Stimulated activated CD4-positive, alpha-beta T cell treated with anti-CD3 and anti-CD28 coated beads, Interleukin-2, amount 100 ng/mL, for 4 hours (primary cell): ENCODE measurements at regions not wholly inside any gene's neighbourhood (a gene's known extent, or its start where the extent isn't known, plus 50 kb on each side); places are given as distances from the start of the nearest gene placed in this dataset.
"Not testable (repeated sequence)": the region's sequence is repeated elsewhere in the genome, so short reads cannot be mapped to it uniquely, and the experiment has no call there.

Experiments used
- DNase-seq: peaks from one replicate; pipeline ENCODE4 v3.0.0-alpha.2; 2020; ENCODE audit warnings: low read depth

GRCh38 chr13:24931450-24932251 lies 164.3 kb upstream of the PABPC3 start:
- DNase-seq, result no peak

- not testable (repeated sequence) for DNase-seq
Measured at GRCh38 chr13:24933106-24934023, 162.6 kb upstream of the PABPC3 start.

DNA sequence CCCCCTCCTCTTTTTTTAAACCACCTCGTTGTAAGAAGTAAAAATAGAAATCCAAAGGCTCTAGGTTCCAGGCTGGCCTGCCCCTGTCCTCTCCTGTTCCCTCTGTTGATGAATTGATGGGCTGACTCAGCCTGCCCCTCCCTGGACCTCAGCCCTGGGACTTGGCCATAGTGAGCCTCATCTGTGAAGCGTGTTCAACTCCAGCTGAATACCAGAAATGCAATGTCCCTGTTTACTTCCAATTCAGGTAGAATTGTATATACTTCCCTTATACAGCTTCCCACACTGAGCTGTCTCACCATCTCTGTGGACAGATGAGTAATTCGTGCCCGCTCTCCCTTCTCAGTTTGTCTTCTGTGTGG lies 161.9 kb upstream of the PABPC3 start:
- DNase-seq, result not testable (repeated sequence)

- DNase-seq, result no peak
Measured at GRCh38 chr13:24938966-24939365, 157.0 kb upstream of the PABPC3 start.

DNA sequence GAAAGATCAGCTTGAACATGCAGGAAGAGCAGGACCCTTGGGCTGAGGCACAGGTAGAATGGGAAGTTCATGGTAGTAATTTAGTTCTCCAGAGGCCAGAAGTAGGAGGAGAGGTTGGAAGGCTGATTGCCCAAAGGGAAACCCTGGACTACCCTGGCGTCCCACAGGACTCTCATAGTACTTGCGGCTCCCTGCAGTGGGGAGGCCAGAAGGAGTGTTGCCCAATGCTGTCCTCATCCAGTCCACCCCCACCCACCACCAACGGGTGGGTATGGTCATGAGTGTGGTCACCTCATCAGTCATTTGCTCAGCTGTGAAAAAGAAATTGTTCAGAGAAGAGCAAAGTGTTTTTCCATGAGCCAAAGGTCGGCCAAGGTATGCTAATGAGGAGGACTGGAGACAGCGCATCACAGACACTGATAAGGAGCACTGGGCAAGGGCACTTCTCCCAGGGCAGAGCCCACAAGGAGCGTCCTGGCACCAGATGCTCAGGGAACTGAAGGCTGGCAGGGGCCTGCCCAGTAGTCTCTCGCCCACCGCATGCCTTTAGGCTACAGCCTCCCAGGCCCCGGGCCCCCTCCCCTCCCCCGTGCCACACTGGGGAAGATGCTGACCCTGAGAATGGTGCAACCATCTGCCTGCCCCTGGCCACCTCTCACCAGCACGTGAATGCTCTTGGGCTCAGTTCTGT lies 154.8 kb upstream of the PABPC3 start:
- not testable (repeated sequence) for DNase-seq

DNA sequence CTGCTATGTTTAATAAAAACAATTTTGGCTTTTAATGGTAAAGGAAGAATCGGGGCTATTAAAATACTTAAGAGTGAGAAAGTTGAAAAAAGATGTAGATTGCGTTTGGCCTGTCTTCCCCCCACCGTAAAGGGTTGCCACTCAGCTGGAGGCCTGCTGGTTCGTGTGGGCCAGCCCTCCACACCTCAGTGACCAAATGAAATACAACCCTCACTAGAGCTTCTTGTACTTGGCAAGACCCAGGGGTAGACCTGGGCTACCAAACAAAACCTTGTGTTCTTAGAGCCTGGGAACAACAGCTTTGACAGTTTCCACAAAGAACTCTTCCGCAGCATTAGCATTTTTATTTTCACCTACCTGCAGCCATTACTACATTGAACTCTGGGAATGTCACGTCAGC lies 152.8 kb upstream of the PABPC3 start:
- no peak for DNase-seq

- not testable (repeated sequence) for DNase-seq
Measured at GRCh38 chr13:24944073-24944472, 151.9 kb upstream of the PABPC3 start.

GRCh38 chr13:24948977-24949376 lies 147.0 kb upstream of the PABPC3 start:
- not testable (repeated sequence) for DNase-seq

DNA sequence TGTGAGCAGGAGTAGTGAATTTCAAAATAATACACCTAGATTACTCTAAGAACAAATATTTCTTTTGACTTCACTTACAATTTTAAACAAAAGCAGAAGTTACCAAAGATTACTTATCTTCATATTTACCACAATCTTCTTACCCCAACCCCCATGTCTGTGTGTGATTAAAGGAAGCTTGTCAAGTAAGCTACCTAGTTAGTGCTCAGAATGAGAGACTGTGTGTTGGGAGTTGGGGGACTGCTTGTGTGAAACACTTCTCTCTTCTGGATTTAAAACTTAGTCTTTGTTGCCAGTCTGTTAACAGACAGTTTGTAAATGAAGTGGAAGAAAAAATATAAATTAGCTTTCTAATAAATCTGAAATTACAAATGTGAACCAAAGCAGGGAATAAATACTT lies 145.3 kb upstream of the PABPC3 start:
- not testable (repeated sequence) for DNase-seq

- not testable (repeated sequence) for DNase-seq
Measured at GRCh38 chr13:24967970-24968369, 128.0 kb upstream of the PABPC3 start.

GRCh38 chr13:24968416-24968815 lies 127.5 kb upstream of the PABPC3 start:
- DNase-seq, result not testable (repeated sequence)

DNA sequence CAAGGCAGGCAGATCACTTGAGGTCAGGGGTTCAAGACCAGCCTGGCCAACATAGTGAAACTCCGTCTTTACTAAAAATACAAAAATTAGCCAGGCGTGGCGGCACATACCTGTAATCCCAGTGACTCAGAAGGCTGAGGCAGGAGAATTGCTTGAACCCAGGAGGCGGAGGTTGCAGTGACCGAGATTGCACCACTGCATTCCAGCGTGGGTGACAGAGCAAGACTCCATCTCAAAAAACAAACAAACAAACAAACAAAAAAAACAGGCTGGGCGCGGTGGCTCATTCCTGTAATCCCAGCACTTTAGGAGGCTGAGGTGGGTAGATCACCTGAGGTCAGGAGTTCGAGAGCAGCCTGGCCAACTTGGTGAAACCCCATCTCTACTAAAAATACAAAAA lies 122.8 kb upstream of the PABPC3 start:
- not testable (repeated sequence) for DNase-seq

DNA sequence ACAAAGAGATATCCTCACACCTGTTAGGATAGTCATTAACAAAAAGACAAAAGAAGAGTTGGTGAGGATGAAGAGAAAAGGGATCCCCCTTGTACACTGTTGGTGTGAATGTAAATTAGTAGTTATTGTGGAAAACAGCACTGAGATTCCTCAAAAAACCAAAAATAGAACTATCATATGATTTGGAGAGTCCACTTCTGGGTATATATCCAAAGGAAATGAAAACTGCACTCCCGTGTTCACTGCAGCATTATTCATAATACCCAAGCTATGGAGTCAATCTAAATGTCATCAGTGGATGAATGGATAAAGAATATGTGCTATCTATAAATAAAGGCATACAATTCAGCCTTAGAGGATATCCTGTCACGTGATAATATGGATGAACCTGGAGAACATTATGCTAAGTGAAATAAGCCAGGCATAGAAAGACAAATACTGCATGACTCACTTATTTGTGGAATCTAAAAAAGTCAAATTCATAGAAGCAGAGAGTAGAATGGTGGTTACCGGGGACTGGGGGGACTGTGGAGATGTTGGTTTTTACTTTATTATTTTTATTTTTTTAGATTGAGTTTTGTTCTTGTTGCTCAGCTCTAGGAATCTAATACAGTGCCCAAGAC lies 114.6 kb upstream of the PABPC3 start:
- DNase-seq, result not testable (repeated sequence)

- DNase-seq, result no peak
Measured at GRCh38 chr13:24982333-24982999, 113.5 kb upstream of the PABPC3 start.

DNA sequence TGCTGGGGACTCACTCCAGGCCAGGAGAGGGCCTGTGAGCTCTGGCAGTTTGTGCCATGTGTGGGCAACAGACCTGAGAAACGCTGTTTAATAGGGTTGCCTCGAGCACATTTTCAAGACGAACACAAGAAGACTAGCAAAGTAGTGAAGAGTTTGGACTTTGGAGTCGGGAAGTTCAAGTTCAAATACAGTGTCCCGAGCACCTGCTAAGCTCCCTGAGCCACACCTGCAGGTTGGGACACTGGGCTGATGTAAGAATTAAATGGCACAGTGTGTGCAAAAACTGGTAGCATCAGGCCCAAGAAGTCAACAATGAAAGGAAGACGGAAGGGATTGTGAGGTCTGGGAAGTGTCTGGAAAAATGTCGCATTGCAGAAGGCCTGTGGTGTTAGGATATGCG lies 112.8 kb upstream of the PABPC3 start:
- no peak for DNase-seq

GRCh38 chr13:24984134-24984533 lies 111.8 kb upstream of the PABPC3 start:
- no peak for DNase-seq

- DNase-seq, result no peak
Measured at GRCh38 chr13:24985107-24985506, 110.8 kb upstream of the PABPC3 start.

DNA sequence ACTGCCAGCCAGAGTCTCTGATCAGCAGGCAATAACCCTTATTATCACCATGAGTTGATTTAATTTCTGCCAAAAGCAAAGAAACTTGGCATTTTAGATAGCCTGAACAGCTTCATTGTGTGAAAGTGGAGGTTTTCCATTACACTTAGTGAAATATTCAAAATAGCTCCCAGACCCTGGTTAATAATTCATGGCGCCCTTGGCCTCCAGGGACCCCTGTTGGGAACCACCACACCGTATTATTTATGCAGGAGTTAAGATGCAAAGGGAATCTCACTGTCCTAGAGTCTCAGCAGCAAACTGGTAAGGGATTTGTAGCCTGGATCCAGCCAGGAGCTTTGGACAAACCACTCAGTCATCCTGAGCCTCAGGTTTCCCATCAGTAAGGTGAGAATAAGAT lies 110.0 kb upstream of the PABPC3 start:
- no peak for DNase-seq

- no peak for DNase-seq
Measured at GRCh38 chr13:24986826-24987225, 109.1 kb upstream of the PABPC3 start.

- DNase-seq, result not testable (repeated sequence)
Measured at GRCh38 chr13:24989959-24990358, 106.0 kb upstream of the PABPC3 start.

- not testable (repeated sequence) for DNase-seq
Measured at GRCh38 chr13:24992946-24993345, 103.0 kb upstream of the PABPC3 start.
